ENCODE measurements at regions not wholly inside any gene's neighbourhood (a gene's known extent, or its start where the extent isn't known, plus 50 kb on each side); places are given as distances from the start of the nearest gene placed in this dataset.

- CTCF ChIA-PET (ENCODE audit: low intra/inter-chr PET ratio, low total read pairs) = no interaction called here
These were observed 188.2 kb downstream of the SLCO4C1 start for GRCh38 chr5:102107865-102108264.

More at GRCh38 chr5:102107865-102108264, 188.2 kb downstream of the SLCO4C1 start:
- H2AFZ ChIP-seq (ENCODE audit: low read length) = no peak overlapping the region
- POLR2A ChIA-PET = no interaction called here
- WGBS (ENCODE audit: low lambda C conversion rate) = 80% methylated on average over 3 of the region's 3 CpGs
- H3K9ac ChIP-seq (ENCODE audit: insufficient read depth, low read depth, low read length) = no peak overlapping the region
- TF ChIP-seq NFYB (CRISPR knock-in tag; IDR thresholded peaks at IDR 0.05) (no peak), ZBTB2 (CRISPR knock-in tag; IDR thresholded peaks at IDR 0.05; ENCODE audit: low read depth) (no peak), ZNF335 (CRISPR knock-in tag; IDR thresholded peaks at IDR 0.05) (no peak), NR2C2 (CRISPR knock-in tag; IDR thresholded peaks at IDR 0.05; ENCODE audit: borderline replicate concordance) (no peak), RFXANK (CRISPR knock-in tag; IDR thresholded peaks at IDR 0.05) (no peak), MAZ (IDR thresholded peaks at IDR 0.05; ENCODE audit: borderline replicate concordance, low read depth, low read length) (no peak), MAZ (CRISPR knock-in tag; IDR thresholded peaks at IDR 0.05; ENCODE audit: low read depth) (no peak), ZNF142 (CRISPR knock-in tag; IDR thresholded peaks at IDR 0.05) (no peak), HNRNPL (IDR thresholded peaks at IDR 0.05; ENCODE audit: low read depth, low read length) (no peak), ZFP91 (CRISPR knock-in tag; IDR thresholded peaks at IDR 0.05; ENCODE audit: borderline replicate concordance) (no peak), ZNF280D (CRISPR knock-in tag; IDR thresholded peaks at IDR 0.05) (no peak), GABPB1 (CRISPR knock-in tag; IDR thresholded peaks at IDR 0.05) (no peak)
- no peak overlapping the region for H3K27ac ChIP-seq (ENCODE audit: extremely low read length, insufficient read depth, low read length)
- ATAC-seq (no peak), DNase-seq (ENCODE audit: low spot score) (no peak), FAIRE-seq (no peak)
- no peaks in the 10 kb centered on the region for H3K36me3 ChIP-seq (replicated peaks in 1 of 2; ENCODE audit: control insufficient read depth in 1 of 2, insufficient read depth in 2 of 2, low read length in 2 of 2)
- BruUV-seq (replicated peaks) = no TSS peak
- no peaks in the 10 kb centered on the region for H4K20me1 ChIP-seq (ENCODE audit: insufficient read depth, low read length)
- intact Hi-C loops (cut with micrococcal nuclease; ENCODE audit: unreplicated experiment) (loop anchor here (10.0 kb wide), 1 partner anchor 187 kb away; the partner anchor contains the start of gene SLCO4C1), in situ Hi-C loops (cut with HindIII; ENCODE audit: extremely low pct_ligation_motif_present, low pct_unique_long_range_greater_than_20kb) (no loop called here)
- H3K4me2 ChIP-seq (ENCODE audit: low read depth, low read length) = no peak overlapping the region
- H3K27me3 ChIP-seq (ENCODE audit: control insufficient read depth in 1 of 2, insufficient read depth in 2 of 2, low read length in 2 of 2) = no peaks in the 10 kb centered on the region
- H3K4me3 ChIP-seq (replicated peaks in 1 of 3; ENCODE audit: insufficient read depth in 1 of 3, low read depth in 2 of 3, low read length in 3 of 3) = no peak overlapping the region
- H3K4me1 ChIP-seq (ENCODE audit: insufficient read depth, low read length) = peaks cover 15% of the 10 kb centered on the region
- H3K9me3 ChIP-seq (ENCODE audit: low read length) = no peaks in the 10 kb centered on the region
- H3K79me2 ChIP-seq (ENCODE audit: insufficient read depth, low read length) = no peaks in the 10 kb centered on the region
